Mesenchymal stem cell (in vitro differentiated cells and primary cell): ENCODE measurements at regions not wholly inside any gene's neighbourhood (a gene's known extent, or its start where the extent isn't known, plus 50 kb on each side); places are given as distances from the start of the nearest gene placed in this dataset.

ENCODE experiments used
- DNase-seq: peaks from one replicate; pipeline ENCODE4 v3.0.0-alpha.2; 2013
- H2AFZ ChIP-seq: one replicate; pipeline ENCODE4 v1.6.1; 2013; ENCODE audit warnings: low read depth, mild to moderate bottlenecking, control low read depth, inconsistent platforms, low read length, moderate library complexity
- H2AK5ac ChIP-seq: 2 replicates; pipeline ENCODE4 v1.6.1; 2013; ENCODE audit warnings: low read length, moderate library complexity, mild to moderate bottlenecking, inconsistent platforms; ENCODE audit not compliant: severe bottlenecking
- H2BK120ac ChIP-seq: one replicate; pipeline ENCODE4 v1.6.1; 2013; ENCODE audit warnings: low read depth, mild to moderate bottlenecking, inconsistent platforms, low read length, moderate library complexity
- H2BK12ac ChIP-seq, 2 experiments: one replicate each; pipeline ENCODE4 v1.6.1; 2013; ENCODE audit warnings: inconsistent platforms in 2 of 2, low read length in 2 of 2, mild to moderate bottlenecking in 2 of 2, moderate library complexity in 2 of 2, control low read depth in 1 of 2
- H2BK15ac ChIP-seq: one replicate; pipeline ENCODE4 v1.6.1; 2013; ENCODE audit warnings: mild to moderate bottlenecking, low read depth, inconsistent platforms; ENCODE audit not compliant: poor library complexity, severe bottlenecking
- H2BK5ac ChIP-seq: 2 replicates; pipeline ENCODE4 v1.6.1; 2013; ENCODE audit warnings: low read depth, mild to moderate bottlenecking, low read length, control low read depth, inconsistent platforms; ENCODE audit not compliant: poor library complexity, severe bottlenecking
- H3K14ac ChIP-seq, 2 experiments: one replicate each; pipeline ENCODE4 v1.6.1; 2013; ENCODE audit warnings: inconsistent platforms in 2 of 2, low read length in 2 of 2, control low read depth in 1 of 2, mild to moderate bottlenecking in 1 of 2, moderate library complexity in 1 of 2
- H3K18ac ChIP-seq, 2 experiments: one replicate each; pipeline ENCODE4 v1.6.1; 2013; ENCODE audit warnings: inconsistent platforms in 2 of 2, low read length in 2 of 2, control low read depth in 1 of 2, low read depth in 1 of 2, mild to moderate bottlenecking in 1 of 2
- H3K23ac ChIP-seq, 2 experiments: one replicate each; pipeline ENCODE4 v1.6.1; 2013; ENCODE audit warnings: inconsistent platforms in 2 of 2, low read length in 2 of 2, mild to moderate bottlenecking in 2 of 2, moderate library complexity in 2 of 2, control low read depth in 1 of 2
- H3K27ac ChIP-seq: 2 replicates; pipeline ENCODE4 v1.5.1; 2013; ENCODE audit warnings: mild to moderate bottlenecking, moderate library complexity, low read length, control low read depth, inconsistent platforms; ENCODE audit not compliant: poor library complexity, severe bottlenecking
- H3K27me3 ChIP-seq, 2 experiments: 2 replicates each; pipeline versions ENCODE4 v1.6.1 to v1.7.0; 2013; ENCODE audit warnings: low read length in 2 of 2, mild to moderate bottlenecking in 2 of 2, moderate library complexity in 2 of 2, control low read depth in 1 of 2, inconsistent platforms in 1 of 2; ENCODE audit not compliant: control insufficient read depth in 1 of 2, insufficient read depth in 1 of 2
- H3K36me3 ChIP-seq, 2 experiments: 2 replicates each; pipeline versions ENCODE4 v1.6.1 to v1.7.0; 2013; ENCODE audit warnings: low read length in 2 of 2, control low read depth in 1 of 2, inconsistent platforms in 1 of 2, low read depth in 1 of 2, mild to moderate bottlenecking in 1 of 2; ENCODE audit not compliant: insufficient read depth in 2 of 2, control insufficient read depth in 1 of 2
- H3K4ac ChIP-seq, 2 experiments: one replicate each; pipeline ENCODE4 v1.6.1; 2013; ENCODE audit warnings: inconsistent platforms in 2 of 2, low read length in 2 of 2, mild to moderate bottlenecking in 2 of 2, moderate library complexity in 2 of 2, control low read depth in 1 of 2, low read depth in 1 of 2
- H3K4me1 ChIP-seq: 2 replicates; pipeline ENCODE4 v1.6.1; 2013; ENCODE audit warnings: low read depth, low read length, control low read depth; ENCODE audit not compliant: control insufficient read depth, insufficient read depth
- H3K4me2 ChIP-seq: 2 replicates; pipeline ENCODE4 v1.6.1; 2013; ENCODE audit warnings: low read length, mild to moderate bottlenecking, inconsistent platforms; ENCODE audit not compliant: poor library complexity, severe bottlenecking
- H3K4me3 ChIP-seq, 2 experiments: 2 replicates each; pipeline versions ENCODE4 v1.5.1 to v1.7.0; 2013; ENCODE audit warnings: low read length in 2 of 2, mild to moderate bottlenecking in 2 of 2, control low read depth in 1 of 2, low read depth in 1 of 2; ENCODE audit not compliant: insufficient read depth in 1 of 2
- H3K79me1 ChIP-seq: replicated peaks from 2 replicates; pipeline ENCODE4 v1.6.1; 2013; ENCODE audit warnings: mild to moderate bottlenecking, control low read depth, low read length, inconsistent platforms; ENCODE audit not compliant: poor library complexity, severe bottlenecking
- H3K9ac ChIP-seq: 2 replicates; pipeline ENCODE4 v1.7.0; 2013; ENCODE audit warnings: mild to moderate bottlenecking, low read length, moderate library complexity
- H3K9me3 ChIP-seq: 2 replicates; pipeline ENCODE4 v1.7.0; 2013; ENCODE audit warnings: mild to moderate bottlenecking, low read length; ENCODE audit not compliant: control insufficient read depth
- H4K8ac ChIP-seq: one replicate; pipeline ENCODE4 v1.6.1; 2013; ENCODE audit warnings: inconsistent platforms, mild to moderate bottlenecking, low read length, moderate library complexity
- H4K91ac ChIP-seq: one replicate; pipeline ENCODE4 v1.6.1; 2013; ENCODE audit warnings: mild to moderate bottlenecking, low read length, inconsistent platforms
- WGBS: methylation state at CpG from one replicate; pipeline ENCODE4 v1.1.7; 2013; ENCODE audit warnings: mixed read lengths; 5-methylcytosine and 5-hydroxymethylcytosine counted together

DNA sequence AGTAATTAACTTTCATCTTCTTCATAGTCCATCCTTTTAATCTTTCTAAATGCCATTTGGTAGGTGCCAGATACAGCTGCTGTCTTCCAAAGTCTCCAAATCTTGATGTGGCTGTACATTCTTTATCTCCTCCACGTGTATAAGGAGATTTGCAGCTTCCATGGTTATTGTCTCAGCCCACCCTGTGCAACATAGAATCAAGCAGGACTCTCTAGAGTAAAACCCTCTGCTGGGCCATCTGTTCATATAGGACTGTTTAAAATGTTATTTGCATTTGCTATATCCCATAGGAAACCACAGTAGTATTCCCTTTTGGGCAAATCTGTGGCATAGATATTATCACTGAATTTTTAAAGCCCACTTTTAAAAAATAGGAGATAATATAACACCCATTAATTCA is 527.2 kb upstream of the EPHA5 start:
- H3K4me2 ChIP-seq, result no peak overlapping the region
- H2AK5ac ChIP-seq, result no peak overlapping the region
- DNase-seq, result no peak
- no peak overlapping the region for H3K9ac ChIP-seq
- H3K14ac ChIP-seq, result no peak overlapping the region
- H3K4me3 ChIP-seq, result no peak overlapping the region
- H3K9me3 ChIP-seq, result no peaks in the 10 kb centered on the region
- 75% methylated on average over 1 of the region's 1 CpG for WGBS
- H2BK15ac ChIP-seq, result no peak overlapping the region
- H3K79me1 ChIP-seq, result no peaks in the 10 kb centered on the region
- no peaks in the 10 kb centered on the region for H3K4me1 ChIP-seq
- H3K27ac ChIP-seq, result no peak overlapping the region
- H2BK12ac ChIP-seq, result no peak overlapping the region
- H2BK120ac ChIP-seq, result no peak overlapping the region
- H3K18ac ChIP-seq, result no peak overlapping the region
- no peak overlapping the region for H2BK5ac ChIP-seq
- no peak overlapping the region for H3K23ac ChIP-seq
- no peak overlapping the region for H4K8ac ChIP-seq
- H3K36me3 ChIP-seq, result no peaks in the 10 kb centered on the region
- H4K91ac ChIP-seq, result no peak overlapping the region
- no peaks in the 10 kb centered on the region for H3K27me3 ChIP-seq
- H2AFZ ChIP-seq, result no peak overlapping the region
- no peak overlapping the region for H3K4ac ChIP-seq

DNA sequence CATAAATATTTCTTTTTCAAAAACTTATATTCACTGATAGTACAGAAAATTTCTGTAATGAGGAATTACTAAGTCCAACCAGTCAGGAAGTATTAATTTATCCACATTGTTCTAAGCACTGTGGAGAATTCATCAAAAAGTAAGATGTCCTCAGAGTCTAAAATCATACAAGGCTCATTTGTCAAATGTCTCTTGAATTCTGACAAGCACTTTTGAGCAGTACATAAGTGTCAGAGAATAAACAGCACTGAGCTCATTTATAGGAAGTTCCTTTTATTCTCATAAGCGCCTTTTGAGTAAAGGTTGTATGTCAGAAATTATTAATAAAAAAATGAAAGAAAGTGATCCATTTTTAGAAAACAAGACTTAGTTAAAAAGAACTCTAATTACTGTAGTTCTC is 523.2 kb upstream of the EPHA5 start:
- Histone ChIP-seq H3K9me3 (no peaks in the 10 kb centered on the region), H3K4me2 (no peak overlapping the region), H3K4ac (no peak overlapping the region), H2BK5ac (no peak overlapping the region), H3K23ac (no peak overlapping the region), H3K9ac (no peak overlapping the region), H3K14ac (no peak overlapping the region), H4K91ac (no peak overlapping the region), H2BK120ac (no peak overlapping the region), H3K79me1 (no peaks in the 10 kb centered on the region), H2BK15ac (no peak overlapping the region), H3K18ac (no peak overlapping the region), H3K27ac (no peak overlapping the region), H2BK12ac (no peak overlapping the region), H3K27me3 (no peaks in the 10 kb centered on the region), H3K4me1 (no peaks in the 10 kb centered on the region), H3K4me3 (no peak overlapping the region), H3K36me3 (no peaks in the 10 kb centered on the region), H2AK5ac (no peak overlapping the region), H4K8ac (no peak overlapping the region), H2AFZ (no peak overlapping the region)
- no peak for DNase-seq
- no CpG with 5 or more reads among the region's 1 CpG for WGBS

DNA sequence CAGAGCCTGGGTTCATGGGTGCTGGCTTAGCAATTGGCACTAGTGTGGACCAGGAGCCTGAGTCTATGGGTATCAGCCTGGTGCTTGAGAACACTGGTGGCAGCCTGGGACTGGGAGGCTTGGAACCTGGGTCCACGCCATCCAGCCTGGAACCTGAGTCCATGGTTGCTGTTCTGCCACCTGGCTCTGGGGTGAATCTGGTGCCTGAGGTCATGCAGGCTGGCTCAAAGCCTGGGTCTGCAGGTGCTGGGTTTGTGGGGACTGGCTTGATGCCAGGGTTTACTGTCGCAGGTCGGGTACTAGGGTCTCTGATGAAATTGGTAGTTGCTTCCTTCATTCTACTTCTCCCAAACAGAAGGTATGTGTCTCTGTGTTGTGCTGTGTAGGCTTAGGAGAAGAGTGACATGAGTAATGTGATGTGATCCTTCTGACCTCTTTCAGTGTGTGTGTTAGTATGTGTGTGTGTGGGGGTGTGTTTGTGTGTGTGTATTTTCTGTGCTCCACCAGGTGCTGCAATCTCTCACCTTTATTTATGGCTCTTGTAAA is 517.0 kb upstream of the EPHA5 start:
- DNase-seq, result no peak
- WGBS, result 91% methylated on average over 3 of the region's 3 CpGs

DNA sequence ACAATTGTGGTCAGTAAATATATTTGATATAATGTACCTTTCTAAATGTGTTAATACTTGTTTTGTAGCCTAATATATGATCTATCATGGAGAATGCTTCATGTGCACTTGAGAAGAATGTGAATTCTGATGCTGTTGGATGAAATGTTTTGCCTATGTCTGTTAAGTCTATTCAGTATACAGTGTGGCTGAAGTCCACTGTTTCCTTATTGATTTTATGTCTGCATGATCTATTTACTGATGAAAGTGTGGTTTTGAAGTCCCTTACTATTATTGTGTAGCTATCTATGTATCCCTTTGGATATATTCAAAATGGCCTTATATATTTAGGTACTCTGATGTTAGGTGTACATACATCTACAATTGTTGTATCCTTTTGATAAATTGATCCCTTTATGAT is 515.8 kb upstream of the EPHA5 start:
- H3K14ac ChIP-seq, result no peak overlapping the region
- H3K4ac ChIP-seq, result no peak overlapping the region
- no peak overlapping the region for H2BK120ac ChIP-seq
- no peak overlapping the region for H2BK5ac ChIP-seq
- H3K4me2 ChIP-seq, result no peak overlapping the region
- no peak overlapping the region for H3K27ac ChIP-seq
- H3K9ac ChIP-seq, result no peak overlapping the region
- no peaks in the 10 kb centered on the region for H3K27me3 ChIP-seq
- H3K4me3 ChIP-seq, result no peak overlapping the region
- H3K23ac ChIP-seq, result no peak overlapping the region
- H3K36me3 ChIP-seq, result no peaks in the 10 kb centered on the region
- H3K4me1 ChIP-seq, result no peaks in the 10 kb centered on the region
- no peak for DNase-seq
- H2BK12ac ChIP-seq, result no peak overlapping the region
- H3K79me1 ChIP-seq, result no peaks in the 10 kb centered on the region
- H3K9me3 ChIP-seq, result no peaks in the 10 kb centered on the region
- H4K91ac ChIP-seq, result no peak overlapping the region
- H2AFZ ChIP-seq, result no peak overlapping the region
- H3K18ac ChIP-seq, result no peak overlapping the region
- no peak overlapping the region for H2BK15ac ChIP-seq
- no peak overlapping the region for H4K8ac ChIP-seq
- no peak overlapping the region for H2AK5ac ChIP-seq

More for the DNA sequence above, 517.0 kb upstream of the EPHA5 start:
- no peak overlapping the region for H2AK5ac ChIP-seq
- H3K79me1 ChIP-seq, result no peaks in the 10 kb centered on the region
- no peak overlapping the region for H2BK12ac ChIP-seq
- no peak overlapping the region for H3K27ac ChIP-seq
- no peak overlapping the region for H2AFZ ChIP-seq
- no peak overlapping the region for H2BK120ac ChIP-seq
- no peaks in the 10 kb centered on the region for H3K9me3 ChIP-seq
- H3K23ac ChIP-seq, result no peak overlapping the region
- H2BK5ac ChIP-seq, result no peak overlapping the region
- no peak overlapping the region for H3K9ac ChIP-seq
- H3K4me3 ChIP-seq, result no peak overlapping the region
- no peak overlapping the region for H3K18ac ChIP-seq
- H3K36me3 ChIP-seq, result no peaks in the 10 kb centered on the region
- H3K4me2 ChIP-seq, result no peak overlapping the region
- H4K8ac ChIP-seq, result no peak overlapping the region
- no peak overlapping the region for H2BK15ac ChIP-seq
- peak overlapping the region in 1 of 2 experiments; percentile 9 for H3K14ac ChIP-seq
- no peaks in the 10 kb centered on the region for H3K4me1 ChIP-seq
- H3K27me3 ChIP-seq, result no peaks in the 10 kb centered on the region
- H3K4ac ChIP-seq, result no peak overlapping the region
- no peak overlapping the region for H4K91ac ChIP-seq
